Hematopoietic multipotent progenitor cell treated with erythropoietin and hydrocortisone succinate and interleukin-3 and kit ligand, for 17 days (in vitro differentiated cells): ENCODE measurements at regions not wholly inside any gene's neighbourhood (a gene's known extent, or its start where the extent isn't known, plus 50 kb on each side); places are given as distances from the start of the nearest gene placed in this dataset.
"Not testable (repeated sequence)": the region's sequence is repeated elsewhere in the genome, so short reads cannot be mapped to it uniquely, and the experiment has no call there.

Experiments used
- DNase-seq: peaks from one replicate; pipeline ENCODE4 v3.0.0-alpha.2; 2015; ENCODE audit warnings: low spot score

DNA sequence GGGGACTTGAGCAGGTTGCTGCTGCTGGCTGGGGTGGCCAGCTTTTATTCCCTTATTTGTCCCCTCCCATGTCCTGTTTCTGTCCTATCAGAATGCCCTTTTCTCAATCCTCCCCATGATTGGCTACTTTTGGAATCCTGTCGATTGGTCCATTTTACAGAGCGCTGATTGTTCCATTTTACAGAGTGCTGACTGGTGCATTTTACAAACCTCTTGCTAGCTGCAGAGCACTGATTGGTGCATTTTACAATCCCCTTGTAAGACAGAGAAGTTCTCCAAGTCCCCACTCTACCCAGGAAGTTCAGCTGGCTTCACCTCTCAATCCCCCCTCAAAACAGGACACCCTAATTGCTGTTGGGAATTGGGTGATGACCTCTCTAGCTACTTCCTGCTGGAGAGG is 608.0 kb downstream of the C12orf50 start:
- DNase-seq, result not testable (repeated sequence)

DNA sequence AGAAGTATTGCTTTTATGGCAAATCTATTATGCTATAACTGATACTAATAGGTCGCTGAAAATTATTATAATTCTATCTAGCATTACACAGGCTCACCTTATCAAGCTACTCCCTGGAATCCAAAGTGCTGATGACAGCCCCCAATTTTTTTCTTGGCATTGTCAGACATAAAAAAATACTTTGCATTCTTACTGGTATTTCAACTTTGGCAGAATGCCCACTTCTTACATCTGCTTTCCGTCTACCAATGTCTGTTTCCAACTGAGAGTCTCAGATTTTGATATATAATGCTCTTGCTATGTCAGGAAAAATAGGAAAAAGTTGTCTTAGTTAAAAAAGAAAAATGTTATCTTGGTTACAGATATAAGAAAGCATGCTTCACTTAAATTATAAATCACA is 615.4 kb downstream of the C12orf50 start:
- no peak for DNase-seq

DNA sequence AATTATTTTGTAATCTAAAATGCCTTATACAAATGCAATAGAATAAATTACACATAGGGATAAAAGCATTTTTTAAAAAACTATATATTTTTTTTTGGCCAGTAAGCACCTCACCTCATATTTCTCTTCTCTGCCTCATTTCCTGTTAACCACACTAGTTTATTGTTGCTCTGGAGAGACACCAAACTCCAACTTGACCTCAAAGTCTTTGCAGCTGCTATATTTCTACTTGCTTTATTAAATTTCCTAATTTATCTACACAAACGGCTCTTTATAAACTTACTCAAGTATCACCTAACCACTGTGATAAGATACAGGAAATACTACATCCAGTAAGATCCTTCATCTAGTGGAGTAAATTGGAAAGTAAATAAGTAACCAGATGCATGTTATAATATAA is 622.3 kb downstream of the C12orf50 start:
- no peak for DNase-seq

DNA sequence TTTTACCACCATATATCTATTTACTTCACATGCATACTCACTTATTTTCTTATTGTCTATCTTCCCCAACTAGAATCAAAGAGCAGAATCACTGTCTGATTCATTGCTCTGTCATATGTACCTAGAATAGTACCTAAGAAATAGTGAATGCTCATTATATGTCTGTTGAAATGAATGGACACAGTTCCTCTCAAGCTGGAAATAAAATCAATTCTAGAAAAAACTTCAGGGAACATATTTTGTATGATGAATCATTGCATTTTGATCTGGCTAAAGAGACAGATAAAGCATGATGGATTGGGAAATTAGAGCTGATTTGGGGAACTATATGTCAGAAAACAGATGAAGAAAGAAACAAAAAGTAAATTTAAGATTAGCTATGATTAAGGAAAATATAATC is 623.3 kb downstream of the C12orf50 start:
- no peak for DNase-seq

DNA sequence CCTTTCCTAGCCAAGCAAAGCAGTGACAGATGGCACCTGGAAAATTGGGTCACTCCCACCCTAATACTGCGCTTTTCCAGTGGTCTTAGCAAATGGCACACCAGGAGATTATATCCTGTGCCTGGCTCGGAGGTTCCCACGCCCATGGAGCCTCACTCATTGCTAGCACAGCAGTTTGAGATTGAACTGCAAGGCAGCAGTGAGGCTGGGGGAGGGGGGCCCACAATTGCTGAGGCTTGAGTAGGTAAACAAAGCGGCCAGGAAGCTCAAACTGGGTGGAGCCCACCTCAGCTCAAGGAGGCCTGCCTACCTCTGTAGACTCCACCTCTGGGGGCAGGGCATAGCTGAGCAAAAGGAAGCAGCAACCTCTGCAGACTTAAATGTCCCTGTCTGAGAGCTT is 635.0 kb downstream of the C12orf50 start:
- DNase-seq, result not testable (repeated sequence)

DNA sequence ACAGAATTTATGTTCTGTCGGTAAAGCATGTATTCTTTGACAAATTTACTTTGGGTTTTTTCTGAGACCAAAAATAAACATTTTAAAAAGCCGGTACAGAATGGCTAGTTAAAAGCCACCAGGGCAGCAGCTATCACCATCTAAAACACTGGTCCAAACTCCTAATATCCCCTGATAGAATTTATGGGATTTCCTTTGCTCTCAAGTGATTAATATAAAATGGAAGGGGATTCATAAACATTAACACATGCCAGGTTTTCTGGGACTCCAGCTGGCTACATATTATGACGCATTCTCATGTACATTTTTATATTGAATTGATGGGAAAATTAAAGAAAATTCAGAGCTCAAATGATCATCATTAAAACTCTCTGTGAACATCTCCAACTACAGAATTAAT is 640.8 kb downstream of the C12orf50 start:
- no peak for DNase-seq

DNA sequence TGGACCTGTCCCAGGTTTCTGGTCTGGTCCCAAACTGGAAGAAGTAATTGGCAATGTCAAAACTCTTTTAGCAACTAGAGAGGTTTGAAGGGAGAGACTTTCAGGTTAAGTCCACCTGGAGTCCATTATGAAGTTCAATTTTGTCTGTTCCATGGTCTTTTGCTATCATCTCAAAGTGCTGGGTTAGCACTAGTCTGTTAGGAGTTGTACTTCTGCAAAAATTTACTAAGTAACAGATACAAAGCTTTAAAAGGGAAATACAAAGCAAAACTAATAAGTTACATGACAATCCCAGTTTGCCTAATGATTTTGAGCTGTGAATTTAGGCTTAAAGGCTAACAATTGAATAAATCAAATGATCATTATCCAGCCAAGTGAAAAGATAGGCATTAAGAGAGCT is 643.9 kb downstream of the C12orf50 start:
- DNase-seq, result no peak

DNA sequence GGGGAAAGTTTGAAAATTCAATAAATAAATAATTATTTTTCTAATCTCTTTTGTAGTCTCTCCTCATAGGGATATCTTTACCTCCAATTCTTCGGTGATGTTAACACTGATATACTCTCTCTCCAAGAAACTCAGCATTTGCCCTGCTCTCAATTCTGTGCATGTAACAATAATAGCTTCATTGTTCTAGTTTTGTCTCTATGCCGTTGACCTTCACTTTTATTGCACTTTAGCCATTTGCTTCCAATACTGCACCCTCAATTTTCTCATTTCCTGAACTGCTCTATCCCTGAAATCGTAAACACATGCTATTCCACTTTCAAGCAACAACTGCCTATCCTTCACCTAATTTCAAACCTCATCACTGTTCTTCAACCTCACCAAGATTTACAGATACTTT is 645.0 kb downstream of the C12orf50 start:
- DNase-seq, result no peak

DNA sequence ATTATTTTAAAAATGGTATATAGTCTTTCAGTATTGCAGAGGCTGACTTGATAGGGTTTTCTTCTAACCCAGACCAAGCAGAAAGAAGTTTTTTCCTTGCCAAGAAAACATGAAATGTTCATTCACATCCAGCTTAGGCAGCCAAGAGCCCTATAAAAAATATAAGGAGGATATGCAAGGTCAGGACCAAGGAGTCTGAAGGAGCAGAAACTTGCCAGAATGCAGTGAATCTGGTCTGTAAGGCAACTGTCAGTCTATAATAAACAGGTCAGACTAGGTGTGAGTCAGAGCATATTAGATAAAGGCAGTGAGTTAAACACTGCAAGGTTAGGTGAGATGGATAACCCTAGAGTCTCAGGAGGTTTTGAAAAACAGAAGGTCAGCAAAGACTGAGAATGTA is 645.5 kb downstream of the C12orf50 start:
- DNase-seq, result no peak

DNA sequence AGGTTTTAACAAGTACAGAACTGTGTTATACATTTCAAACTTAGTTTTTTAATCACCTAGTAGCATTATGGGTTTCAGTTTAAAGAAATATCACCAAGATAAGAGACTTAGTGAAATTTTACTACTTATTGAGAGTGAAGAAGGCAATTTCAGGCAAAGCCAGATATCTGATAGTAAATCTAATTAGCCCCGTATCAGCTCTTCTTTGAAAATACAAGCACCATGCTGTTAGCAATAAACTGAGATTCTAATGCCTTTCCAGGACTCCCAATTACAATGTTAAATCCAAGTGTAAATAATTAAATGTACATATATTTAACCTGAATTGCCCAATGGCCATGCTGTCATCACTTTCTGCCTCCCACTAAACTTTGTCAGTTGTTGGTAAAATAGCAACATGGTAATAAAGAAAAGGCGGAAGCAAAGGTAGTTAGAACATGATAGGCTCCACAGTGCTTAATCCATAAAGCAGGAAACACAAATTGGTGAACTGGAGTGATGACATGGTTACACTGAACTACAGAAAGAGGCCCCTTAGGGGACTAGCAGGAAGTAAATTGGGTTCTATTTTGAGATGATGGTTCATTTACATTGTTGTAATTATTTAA is 646.1 kb downstream of the C12orf50 start:
- no peak for DNase-seq

DNA sequence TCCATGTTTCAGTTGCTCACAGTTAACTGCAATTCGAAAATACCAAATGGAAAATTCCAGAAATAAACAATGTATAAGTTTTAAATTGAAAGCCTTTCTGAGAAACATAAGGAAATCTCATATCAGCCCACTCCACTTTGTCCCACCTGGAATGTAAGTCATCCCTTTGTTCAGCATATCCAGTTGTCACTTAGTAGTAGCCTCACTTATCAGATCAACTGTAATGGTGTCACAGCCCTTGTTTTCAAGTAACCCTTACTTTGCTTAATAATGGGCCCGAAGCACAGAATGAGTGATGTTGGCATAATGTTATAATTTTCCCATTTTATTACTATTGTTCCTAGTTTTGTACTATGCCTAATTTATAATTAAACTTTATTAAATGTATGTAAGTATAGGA is 646.8 kb downstream of the C12orf50 start:
- DNase-seq, result no peak

DNA sequence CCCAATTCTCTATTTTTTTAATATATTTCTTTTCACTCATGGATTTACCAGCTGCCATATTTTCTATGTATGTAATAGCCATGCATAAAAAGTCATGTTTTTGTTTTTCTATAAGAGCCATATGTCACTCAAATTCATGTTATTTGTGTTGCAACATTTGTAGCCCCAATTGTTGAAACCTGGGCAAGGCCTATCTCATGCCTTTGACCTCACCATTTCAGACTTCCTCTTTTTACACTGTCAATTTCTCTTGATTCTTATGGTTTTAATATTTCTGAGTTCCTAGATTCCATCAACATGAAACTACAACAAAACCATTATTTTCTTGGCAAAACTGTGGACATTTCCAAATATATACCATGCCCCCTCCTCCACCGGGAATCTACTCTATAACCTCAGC is 647.5 kb downstream of the C12orf50 start:
- no peak for DNase-seq

DNA sequence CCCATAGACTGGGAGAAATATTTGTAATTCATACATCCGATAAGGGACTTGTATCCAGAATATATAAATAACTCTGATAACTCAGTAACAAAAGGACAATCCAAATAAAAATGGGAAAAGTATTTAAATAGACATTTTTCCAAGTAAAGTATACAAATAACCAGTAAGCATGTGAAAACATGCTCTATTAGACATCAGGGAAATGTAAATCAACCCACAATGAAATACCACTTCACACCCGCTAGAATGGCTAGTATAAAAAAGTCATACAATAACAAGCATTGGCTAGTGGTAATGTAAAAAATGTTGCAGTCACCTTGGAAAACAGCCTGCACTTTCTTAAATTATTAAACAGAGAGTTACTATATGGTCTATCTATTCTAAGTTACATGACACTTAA is 650.7 kb downstream of the C12orf50 start:
- DNase-seq, result no peak

DNA sequence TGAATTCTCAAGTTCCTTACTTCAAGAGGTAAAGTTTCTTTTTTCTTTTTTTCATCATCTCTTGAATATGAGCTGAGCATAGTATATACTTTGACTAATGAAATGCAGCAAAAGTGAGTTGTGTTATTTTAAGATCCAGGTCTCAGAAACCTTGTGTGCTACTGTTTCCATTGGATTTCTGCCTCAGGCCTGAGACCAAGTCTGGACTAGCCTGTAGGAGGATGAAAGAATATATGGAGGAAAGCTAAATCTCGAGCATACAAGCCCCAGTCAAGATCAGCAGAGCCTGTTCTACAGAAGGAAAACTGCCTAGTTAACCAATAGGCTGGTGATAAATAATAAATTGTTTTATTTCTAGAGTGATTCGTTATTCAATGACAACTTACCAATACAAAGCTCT is 652.5 kb downstream of the C12orf50 start:
- no peak for DNase-seq

DNA sequence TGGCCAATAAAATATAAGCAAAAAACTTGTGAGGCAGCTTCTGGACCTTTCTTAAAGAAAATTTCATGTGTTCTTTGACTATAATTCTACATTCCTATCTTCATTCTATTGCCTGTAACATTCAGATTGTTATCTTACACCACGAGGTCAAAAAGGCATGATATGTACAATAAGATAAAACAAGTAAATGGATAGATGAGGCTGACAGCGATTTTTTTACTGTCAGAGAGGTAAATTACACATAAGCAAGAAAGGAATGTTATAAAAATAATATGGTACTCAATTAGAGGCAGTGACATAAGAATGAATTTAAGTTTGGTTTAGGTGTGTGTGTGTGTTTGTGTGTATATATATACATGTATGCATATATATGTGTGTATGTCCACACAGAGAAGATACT is 660.0 kb downstream of the C12orf50 start:
- DNase-seq, result no peak

DNA sequence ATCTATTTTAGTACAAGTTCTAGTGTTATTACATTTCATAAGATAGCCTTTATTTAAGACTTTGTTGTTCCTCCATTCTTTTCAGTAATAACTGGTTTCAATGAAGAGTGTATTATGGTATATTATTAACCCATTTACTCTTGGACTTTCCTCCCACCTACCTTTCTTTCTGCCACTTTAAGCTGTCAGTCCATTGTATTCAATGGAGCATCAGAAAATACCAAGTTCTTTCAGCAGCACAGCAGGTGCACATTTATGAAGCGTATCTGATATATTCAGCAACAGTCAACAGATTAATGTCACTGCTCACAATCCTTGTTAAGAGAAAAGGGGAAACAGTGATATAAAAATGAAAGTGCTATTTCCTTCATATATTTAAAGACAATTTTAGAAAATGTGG is 660.9 kb downstream of the C12orf50 start:
- no peak for DNase-seq

DNA sequence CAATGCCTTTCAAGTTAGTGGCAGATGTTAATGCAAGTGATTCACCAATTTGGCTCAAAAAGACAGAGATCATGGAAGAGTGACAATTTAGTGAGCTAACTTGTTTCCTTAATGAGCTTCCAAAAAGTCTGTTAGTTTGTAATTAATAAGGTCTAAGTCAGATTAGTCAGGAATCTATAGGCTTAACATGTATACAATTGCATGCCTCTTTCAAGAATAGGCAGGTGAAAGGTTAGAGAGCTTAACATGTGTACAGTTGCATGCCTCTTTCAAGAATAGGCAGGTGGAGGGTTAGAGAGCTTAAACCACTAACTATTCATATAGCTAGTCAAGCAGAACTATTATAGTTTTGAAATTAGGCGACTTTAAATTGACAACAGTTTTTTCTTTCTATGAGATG is 663.8 kb downstream of the C12orf50 start:
- DNase-seq, result no peak

DNA sequence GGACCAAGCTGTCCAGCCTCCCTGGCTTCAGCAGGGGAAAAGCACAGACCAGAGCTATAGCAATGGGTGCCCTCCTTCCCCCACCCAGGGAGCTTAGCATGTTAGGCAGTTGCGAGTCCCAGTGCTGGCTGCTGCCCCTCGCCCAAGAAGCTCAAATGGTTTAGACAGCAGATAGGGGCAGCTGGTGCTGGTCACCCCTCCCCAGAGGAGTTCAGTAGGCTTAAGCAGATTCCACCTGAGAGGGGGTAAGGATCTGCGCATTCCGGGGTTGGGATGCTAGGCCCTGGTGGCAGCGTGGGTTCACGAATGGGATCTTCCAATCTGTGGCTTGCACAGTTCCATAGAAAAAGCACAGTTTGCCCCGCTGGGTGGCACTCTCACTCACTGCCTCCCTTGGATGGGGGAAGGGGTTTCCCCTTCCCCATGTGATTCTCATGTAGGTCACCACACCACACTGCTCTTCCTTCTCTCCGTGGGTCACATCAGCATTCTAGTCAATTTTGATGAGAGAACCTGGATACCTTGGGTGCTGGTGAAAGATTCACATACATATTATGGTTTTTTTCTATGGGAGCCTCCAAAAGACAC is 665.6 kb downstream of the C12orf50 start:
- no peak for DNase-seq

DNA sequence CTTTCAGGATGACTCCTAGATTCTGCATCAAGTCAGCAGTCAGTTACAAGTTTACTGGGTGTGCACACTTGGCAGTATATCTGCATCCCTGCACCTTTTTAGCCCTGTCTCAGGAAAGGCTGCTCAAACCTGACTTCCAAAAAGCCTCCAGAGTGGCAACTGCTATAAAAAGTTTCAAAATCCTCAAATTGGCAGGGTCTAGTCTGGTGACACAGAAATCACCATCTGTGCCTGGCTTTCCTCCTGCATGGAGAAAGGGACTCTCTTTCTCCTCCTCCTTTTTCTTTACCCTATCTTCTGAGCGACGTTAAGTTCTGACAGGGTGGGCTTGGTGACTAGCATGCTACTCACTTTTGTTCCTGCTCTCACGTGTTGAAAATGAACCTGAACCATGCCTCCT is 679.5 kb downstream of the C12orf50 start:
- no peak for DNase-seq

DNA sequence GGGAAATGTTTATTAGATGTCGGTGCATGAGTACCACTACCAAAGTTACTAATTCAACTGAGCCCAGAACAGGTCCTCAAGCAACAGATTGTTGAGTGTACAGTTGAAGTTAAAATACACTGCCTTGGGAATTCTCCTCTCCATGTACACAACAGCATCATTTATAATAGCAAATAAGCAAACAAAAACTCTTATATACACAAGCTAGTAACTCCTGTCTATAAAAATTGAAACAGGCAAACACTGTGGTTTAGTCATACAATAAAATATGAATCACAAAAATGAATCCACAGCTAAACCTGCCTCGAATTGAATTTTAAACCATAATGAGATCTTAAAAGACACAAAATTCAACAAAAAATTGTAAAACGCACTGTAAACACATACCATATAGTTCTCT is 681.1 kb downstream of the C12orf50 start:
- no peak for DNase-seq

DNA sequence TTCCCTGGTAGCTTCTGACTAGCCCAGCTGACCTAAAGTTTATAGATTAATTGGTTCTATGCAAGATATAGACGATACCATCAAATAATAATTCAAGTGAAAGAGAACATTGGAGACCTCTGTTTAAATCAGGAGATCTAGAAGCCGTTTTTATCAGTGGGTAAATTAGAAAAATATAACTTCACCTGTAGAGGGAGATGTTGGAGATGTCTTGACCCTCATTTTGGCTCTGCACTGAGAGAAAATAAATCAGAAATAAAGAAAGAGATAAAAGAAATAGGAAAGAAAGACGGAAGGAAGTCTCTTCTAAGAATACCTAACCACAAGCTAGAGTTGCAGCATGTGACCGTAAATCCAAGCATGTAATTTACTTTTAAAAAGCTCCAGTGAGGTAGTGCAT is 684.5 kb downstream of the C12orf50 start:
- DNase-seq, result no peak

DNA sequence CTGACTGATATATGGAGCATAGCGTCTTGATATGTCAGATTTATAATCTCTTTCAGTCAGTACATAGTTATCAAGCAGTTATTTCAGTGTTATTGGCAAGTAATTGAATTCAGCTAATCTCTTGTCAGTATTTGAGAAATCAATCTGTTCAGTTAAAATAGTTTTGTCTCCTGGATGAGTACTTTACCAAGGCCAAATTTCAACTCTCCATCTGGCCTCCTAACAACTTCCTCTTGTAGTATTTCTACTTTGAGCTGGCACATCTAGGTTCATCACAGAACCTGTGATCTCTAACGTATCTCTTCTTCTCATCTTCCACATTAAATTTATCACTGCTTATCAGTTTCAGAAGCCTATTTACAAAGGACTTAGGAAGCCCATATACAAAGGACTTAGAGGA is 690.5 kb downstream of the C12orf50 start:
- DNase-seq, result no peak

DNA sequence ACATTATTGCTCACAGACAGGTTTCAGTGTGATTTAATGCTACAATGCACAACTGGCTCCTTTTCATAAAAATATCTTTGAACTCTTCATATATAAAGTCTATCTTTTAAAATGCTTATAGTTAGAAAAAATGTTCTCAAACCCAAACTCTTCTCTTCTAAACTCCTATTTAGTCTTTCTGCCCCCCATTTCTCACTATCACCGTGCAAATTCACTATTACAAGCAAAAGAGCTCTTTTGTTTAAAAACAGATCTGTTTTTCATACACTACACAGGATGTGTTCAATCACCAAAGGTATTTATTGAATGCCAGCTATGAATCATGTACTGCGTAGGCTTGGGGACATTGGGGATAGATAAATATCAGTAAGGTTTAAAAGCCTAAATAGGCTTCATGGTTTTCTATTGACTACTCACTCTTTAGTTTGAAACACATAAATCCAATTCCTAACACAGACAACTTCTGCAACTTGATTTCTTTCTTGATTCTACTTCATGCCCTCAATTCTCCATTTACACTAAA is 692.3 kb downstream of the C12orf50 start:
- DNase-seq, result no peak

DNA sequence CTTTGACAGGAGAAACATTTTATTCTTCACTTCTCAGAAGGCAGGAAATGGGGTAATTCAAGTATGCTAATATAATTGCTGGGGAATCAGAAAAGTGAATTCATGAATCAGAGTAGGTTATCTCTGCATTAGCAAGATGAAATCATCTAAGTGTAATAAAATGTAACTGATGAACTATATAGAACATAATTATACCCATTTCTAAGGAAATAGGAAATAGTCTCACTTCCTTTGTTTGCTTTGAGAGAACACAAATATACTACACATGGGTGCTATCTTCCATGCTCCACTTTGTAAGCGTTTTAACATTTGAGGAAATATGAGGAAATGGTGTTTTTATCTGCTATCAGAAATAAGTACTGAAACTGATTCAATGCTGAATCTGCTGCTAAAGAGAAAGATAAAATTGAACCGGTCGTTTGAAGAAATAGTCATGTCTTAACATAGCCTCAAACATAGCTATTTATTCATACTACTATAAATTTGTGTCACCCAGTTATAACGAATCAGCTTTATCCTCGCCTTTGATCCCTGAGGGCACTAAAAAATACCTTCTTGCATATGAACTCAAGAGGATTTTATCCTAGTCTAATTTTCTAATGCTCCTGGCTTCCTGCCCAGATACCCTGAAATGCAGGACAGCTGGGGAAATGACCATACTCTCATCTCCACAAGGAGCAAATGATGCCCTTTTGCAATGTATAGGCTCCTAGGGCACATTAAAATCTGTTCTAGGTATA is 696.0 kb downstream of the C12orf50 start:
- DNase-seq, result no peak
